ES-I3 (cell line): ENCODE measurements at regions not wholly inside any gene's neighbourhood (a gene's known extent, or its start where the extent isn't known, plus 50 kb on each side); places are given as distances from the start of the nearest gene placed in this dataset.

Experiments used
- H3K36me3 ChIP-seq: 2 replicates; pipeline ENCODE4 v1.6.1; 2013; ENCODE audit warnings: mild to moderate bottlenecking, low read length, control low read depth, moderate library complexity; ENCODE audit not compliant: insufficient read depth
- H3K4me1 ChIP-seq: 2 replicates; pipeline ENCODE4 v1.6.1; 2013; ENCODE audit warnings: mild to moderate bottlenecking, control low read depth, low read length; ENCODE audit not compliant: insufficient read depth
- H3K9ac ChIP-seq: 2 replicates; pipeline ENCODE4 v1.6.1; 2013; ENCODE audit warnings: low read depth, mild to moderate bottlenecking, low read length, moderate library complexity
- H3K9me3 ChIP-seq: 2 replicates; pipeline ENCODE4 v1.6.1; 2013; ENCODE audit warnings: mild to moderate bottlenecking, low read length, moderate library complexity; ENCODE audit not compliant: control insufficient read depth, insufficient read depth

DNA sequence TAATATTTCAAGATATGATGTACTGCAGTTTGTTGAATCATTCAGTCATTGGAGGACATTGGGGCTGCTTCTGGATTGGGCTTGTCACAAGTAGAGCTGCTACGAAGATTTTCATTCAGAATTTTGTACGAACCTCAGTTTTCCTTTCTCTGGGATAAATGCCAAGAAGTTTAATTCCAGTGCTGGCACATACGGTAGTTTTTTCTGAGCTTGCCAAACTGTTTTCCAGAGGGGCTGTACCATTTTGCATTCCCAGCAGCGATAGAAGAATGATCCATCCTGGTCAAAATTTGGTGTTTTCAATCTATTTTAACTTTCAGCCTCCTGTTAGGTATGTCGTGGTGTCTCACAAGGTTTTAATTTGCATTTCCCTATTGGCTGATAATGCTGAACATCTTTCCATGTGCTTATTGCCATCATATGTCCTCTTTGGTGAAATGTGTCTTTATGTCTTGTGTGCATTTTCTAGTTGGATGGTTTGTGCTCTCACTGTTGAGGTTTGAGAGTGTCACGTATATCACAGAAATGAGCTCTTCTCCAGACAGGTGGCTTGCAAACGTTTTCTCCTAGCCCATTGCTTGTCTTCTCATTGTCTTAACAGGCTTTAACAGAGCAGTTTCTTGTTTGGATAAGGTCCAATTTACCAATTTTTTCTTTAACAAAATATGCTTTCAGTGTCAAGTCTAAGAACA is 612.6 kb downstream of the GALR1 start:
- H3K9ac ChIP-seq: no peak overlapping the region
- H3K9me3 ChIP-seq: no peaks in the 10 kb centered on the region; the same call in 1 of the 2 replicates
- H3K36me3 ChIP-seq: no peaks in the 10 kb centered on the region
- no peaks in the 10 kb centered on the region for H3K4me1 ChIP-seq

DNA sequence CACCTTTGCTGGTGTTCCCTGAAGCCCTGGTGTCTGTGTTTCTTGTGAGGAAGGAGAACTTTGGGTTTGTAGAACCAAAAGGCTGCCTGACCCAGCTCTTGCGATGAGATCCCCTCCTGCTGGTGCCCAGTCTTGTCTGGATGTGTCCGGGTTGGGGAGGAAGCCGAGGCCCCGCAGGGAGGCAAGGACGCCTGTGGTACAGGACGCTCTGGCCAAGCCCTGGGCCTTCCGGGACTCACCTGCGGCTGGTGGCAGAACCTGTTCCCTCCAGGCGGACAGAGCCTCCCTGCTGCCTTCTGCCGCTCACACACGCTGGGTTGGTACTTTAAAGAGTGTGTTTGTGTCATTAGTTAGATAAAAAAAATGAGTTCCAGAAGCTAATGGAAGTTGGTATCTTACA is 616.2 kb downstream of the GALR1 start:
- Histone ChIP-seq H3K36me3 (no peaks in the 10 kb centered on the region), H3K9ac (no peak overlapping the region), H3K9me3 (no peaks in the 10 kb centered on the region; the same call in 1 of the 2 replicates), H3K4me1 (no peaks in the 10 kb centered on the region)

DNA sequence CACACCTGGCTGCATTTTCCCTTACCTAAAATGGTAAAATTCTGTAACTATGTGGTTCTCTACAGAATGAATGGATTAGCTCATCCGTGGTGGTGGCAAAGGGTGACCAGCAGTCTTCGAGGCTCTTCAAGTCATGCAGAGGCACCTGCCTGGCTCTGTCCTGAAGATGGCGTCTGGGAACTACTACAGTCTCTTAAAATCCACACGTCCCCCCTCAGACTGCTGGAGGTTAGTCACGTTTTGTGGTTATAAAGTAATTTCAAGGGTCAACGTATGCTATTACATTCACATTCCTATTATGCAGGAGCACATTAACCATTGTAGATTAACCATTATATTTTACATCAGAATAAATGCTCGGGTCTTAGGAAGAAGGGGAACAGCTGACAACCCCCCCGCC is 616.7 kb downstream of the GALR1 start:
- no peaks in the 10 kb centered on the region for H3K36me3 ChIP-seq
- no peak overlapping the region for H3K9ac ChIP-seq
- H3K9me3 ChIP-seq: no peaks in the 10 kb centered on the region; the same call in 1 of the 2 replicates
- no peaks in the 10 kb centered on the region for H3K4me1 ChIP-seq

DNA sequence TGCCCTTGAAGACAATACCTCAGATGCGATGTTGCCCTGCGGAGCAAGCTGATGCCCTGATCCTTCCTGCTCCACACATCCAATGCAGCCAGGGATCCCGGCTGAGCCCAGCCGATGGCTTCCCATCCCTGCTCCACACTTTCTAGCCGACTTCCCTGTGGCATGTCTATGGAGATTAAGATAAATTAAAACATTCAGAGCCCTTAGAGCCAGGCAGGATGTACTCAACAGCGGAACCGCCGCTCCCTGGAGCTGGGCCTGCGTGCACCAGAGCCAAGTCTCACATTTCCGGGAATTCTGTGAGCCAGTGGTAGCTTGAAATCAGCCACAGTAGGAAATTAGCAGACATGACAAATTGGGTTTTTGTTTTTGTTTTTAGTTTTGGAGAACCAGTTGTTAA is 620.6 kb downstream of the GALR1 start:
- no peaks in the 10 kb centered on the region for H3K4me1 ChIP-seq
- H3K36me3 ChIP-seq: no peaks in the 10 kb centered on the region
- H3K9me3 ChIP-seq: no peaks in the 10 kb centered on the region
- H3K9ac ChIP-seq: no peak overlapping the region

DNA sequence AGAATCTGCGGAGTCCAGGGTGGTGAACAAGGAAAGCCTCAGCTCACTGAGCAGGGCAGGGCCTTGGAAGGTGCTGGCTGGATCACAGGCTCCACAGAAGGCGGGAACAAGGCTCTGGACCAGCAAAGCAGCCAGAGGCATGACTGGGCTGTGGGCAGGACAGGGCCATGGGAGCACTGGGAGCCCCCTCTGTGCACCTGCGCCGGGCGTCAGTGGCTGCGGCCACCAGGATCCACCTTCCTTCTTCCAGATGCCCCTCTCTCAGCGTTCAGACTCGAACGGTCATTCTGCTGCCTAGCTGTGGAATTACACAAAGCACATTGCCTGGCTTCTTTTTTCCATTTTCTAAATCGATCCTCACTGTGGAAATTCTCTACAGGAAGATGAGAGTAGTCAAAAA is 621.2 kb downstream of the GALR1 start:
- Histone ChIP-seq H3K9me3 (no peaks in the 10 kb centered on the region), H3K4me1 (no peaks in the 10 kb centered on the region), H3K36me3 (no peaks in the 10 kb centered on the region), H3K9ac (no peak overlapping the region)

DNA sequence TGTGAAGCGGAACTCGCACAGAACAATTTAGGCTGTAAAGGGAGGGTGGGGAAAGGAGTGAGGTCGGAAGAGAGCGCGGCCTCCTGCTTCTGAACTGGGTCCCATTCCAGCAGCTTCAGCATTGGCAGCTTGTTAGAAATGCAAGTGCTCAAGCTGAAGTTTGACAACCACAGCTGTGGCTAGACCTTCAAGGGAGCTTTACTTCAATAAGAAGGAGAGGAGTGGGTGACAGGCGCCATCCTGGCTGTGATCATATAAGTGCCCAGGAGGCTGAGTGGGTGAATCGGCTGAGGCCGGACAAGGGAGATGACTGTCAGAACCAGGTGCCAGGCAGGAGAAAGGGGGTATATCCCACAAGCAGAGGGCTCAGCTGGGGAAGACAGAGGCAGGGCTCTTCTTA is 622.5 kb downstream of the GALR1 start:
- H3K9ac ChIP-seq: no peak overlapping the region
- H3K9me3 ChIP-seq: no peaks in the 10 kb centered on the region
- no peaks in the 10 kb centered on the region for H3K36me3 ChIP-seq
- H3K4me1 ChIP-seq: no peaks in the 10 kb centered on the region

DNA sequence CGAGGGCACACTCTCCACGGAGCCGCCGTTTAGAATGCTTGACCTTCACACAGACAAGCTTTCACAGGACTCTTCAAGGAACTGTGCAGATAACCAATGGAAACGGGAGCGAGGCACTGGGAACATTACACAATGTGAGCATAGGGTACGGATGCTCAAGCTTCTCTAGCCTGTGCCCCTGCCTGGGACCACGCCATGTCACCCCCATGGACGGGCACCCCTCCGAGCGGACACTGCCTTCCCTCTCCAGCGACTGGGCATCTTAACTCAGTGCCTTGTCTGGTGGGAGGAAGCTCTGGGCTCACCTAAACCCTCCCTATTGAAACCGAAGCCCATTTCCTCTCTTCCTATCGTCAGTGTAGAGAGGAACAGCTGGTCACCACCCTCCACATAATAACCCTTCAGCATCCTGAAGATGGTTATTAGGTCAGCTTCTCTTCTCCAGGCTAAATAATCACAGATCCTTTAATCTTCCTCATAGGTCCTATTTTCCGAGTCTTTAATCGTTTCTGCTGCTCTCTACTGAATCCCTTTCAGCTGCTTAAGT is 626.7 kb downstream of the GALR1 start:
- Histone ChIP-seq H3K9ac (no peak overlapping the region), H3K4me1 (no peaks in the 10 kb centered on the region), H3K9me3 (no peaks in the 10 kb centered on the region), H3K36me3 (no peaks in the 10 kb centered on the region)

DNA sequence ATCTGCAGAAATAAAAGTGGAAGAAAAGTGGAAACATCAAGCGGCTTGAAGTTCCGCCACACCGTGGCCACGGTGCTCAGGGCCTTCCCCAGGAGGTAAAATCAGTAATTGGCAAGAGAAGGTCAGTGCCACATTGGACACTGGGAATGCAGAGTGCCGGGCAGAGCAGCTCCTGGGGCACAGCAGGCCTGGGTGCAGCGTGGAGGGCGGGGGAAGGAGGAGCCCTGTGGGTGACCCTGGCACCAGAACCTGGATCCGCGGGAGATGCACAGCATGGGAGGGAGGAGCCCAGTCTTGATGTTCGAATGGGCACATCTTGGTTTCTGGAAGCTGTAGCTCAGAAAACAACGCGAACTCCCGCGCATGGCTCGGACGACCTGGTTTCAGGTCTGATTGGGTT is 630.2 kb downstream of the GALR1 start:
- Histone ChIP-seq H3K9me3 (no peaks in the 10 kb centered on the region), H3K36me3 (no peaks in the 10 kb centered on the region), H3K9ac (no peak overlapping the region), H3K4me1 (no peaks in the 10 kb centered on the region)

DNA sequence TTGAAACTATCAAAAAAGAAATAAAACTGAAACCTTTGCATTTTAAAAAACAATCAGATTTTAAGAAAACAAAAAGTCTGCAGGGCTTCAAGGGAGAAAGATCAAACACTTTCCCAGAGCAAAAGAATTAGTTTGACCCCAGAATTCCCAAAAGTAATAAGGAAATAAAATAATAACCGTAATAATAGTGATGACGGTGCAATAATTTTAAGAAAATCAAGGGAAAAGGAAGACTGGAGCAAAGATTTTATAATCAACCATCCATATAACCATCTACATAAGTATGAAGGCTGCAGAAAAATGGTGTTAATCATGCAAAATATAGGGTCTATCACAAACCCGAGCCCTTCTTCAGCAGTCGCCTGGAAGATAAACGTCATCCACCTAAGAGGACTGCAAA is 634.8 kb downstream of the GALR1 start:
- Histone ChIP-seq H3K9ac (no peak overlapping the region), H3K4me1 (no peaks in the 10 kb centered on the region), H3K9me3 (no peaks in the 10 kb centered on the region), H3K36me3 (no peaks in the 10 kb centered on the region)

DNA sequence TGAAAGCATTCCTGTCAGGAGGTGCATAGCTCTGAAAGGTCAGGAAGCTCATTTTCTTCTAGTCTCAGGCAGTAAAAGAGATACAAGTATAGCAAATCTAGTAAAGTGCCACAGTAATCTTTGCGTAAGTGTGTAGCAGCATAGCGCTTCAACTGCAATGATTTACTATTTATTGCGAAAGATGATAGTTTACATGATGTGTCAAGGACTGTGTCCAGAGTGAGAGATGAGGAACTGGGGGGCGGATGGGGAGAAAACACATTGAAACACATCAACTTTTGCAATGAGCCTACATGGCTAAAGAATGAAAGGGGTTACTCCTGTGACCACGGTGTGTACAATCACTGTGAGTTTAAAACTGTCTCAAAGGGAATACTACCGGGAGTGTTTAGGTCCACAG is 644.4 kb downstream of the GALR1 start:
- no peaks in the 10 kb centered on the region for H3K9me3 ChIP-seq
- H3K4me1 ChIP-seq: peaks cover 6% of the 10 kb centered on the region; the same call in 1 of the 2 replicates
- no peaks in the 10 kb centered on the region for H3K36me3 ChIP-seq
- no peak overlapping the region for H3K9ac ChIP-seq

DNA sequence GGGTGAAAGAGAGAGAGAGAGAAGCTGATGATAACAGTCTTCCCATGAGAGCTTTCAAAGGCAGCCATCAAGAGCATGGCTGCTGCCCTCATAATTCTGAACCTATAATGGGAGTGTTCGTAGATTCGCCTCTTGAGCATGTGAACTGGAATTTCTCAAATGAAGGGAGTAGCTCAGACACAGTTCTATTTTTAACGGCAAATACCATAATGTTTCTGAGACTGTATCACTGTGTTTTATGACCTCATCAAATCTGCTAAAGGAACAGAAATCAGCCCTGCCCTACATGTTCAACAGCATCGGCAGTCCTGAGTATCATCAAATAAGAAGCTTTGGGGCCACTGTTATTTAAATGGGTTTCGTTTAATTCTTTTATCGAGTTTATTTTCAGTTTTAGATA is 645.6 kb downstream of the GALR1 start:
- Histone ChIP-seq H3K36me3 (no peaks in the 10 kb centered on the region), H3K9me3 (no peaks in the 10 kb centered on the region), H3K9ac (no peak overlapping the region), H3K4me1 (peaks cover 6% of the 10 kb centered on the region; the same call in 1 of the 2 replicates)

DNA sequence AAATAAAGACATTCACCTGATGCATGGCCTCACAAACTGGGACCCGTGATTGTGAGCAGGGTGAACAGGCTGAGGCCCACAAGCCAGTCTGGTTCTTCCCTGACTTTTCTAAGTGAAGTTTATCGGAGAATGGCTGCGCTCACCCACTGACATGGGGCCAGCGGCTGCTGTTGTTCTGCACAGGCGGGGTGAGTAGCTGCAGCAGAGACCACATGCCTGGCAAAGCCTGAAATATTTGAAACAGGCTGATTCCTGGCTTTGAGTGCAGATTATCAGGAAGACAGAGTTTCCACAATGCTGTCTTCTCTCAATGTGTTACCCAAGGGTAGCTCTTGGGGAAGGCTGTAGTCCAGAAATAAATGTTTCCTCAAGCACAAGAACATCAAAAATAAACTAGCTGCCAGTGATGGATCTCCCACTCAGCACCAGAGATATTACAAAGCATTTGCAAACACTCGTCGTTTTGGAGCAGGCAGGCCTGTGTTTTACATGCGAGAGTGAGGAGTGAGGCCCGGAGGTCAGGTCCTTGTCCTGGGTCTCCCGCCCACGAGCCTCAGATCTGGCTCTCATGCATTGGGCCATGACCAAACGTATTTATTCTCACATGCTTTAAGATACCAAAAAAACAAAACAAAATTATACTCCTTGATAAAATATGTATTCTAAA is 647.1 kb downstream of the GALR1 start:
- H3K4me1 ChIP-seq: peaks cover 6% of the 10 kb centered on the region; the same call in 1 of the 2 replicates
- no peaks in the 10 kb centered on the region for H3K9me3 ChIP-seq

DNA sequence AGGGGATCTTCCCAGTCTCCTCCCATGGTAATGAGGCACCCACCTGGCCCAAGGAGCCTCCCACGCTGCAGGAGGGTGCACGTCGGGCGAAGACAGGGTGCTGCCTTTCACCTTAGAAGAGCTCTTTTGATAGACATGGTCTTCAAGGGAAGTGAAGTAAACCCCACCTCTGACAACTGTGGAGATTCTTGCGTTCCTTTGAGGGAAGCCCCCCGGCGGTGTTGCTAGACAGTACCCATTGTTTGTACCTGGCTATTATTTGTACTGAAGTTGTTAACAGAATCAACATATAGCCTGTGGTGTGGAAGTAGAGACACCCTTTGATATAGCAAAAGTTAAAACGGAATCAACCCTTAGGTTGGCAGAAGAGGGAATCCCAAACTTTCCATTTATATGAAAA is 648.0 kb downstream of the GALR1 start:
- Histone ChIP-seq H3K9ac (no peak overlapping the region), H3K9me3 (no peaks in the 10 kb centered on the region), H3K4me1 (peaks cover 3% of the 10 kb centered on the region; the same call in 1 of the 2 replicates), H3K36me3 (no peaks in the 10 kb centered on the region)

More for the DNA sequence above, 647.1 kb downstream of the GALR1 start:
- H3K36me3 ChIP-seq: no peaks in the 10 kb centered on the region
- no peak overlapping the region for H3K9ac ChIP-seq

DNA sequence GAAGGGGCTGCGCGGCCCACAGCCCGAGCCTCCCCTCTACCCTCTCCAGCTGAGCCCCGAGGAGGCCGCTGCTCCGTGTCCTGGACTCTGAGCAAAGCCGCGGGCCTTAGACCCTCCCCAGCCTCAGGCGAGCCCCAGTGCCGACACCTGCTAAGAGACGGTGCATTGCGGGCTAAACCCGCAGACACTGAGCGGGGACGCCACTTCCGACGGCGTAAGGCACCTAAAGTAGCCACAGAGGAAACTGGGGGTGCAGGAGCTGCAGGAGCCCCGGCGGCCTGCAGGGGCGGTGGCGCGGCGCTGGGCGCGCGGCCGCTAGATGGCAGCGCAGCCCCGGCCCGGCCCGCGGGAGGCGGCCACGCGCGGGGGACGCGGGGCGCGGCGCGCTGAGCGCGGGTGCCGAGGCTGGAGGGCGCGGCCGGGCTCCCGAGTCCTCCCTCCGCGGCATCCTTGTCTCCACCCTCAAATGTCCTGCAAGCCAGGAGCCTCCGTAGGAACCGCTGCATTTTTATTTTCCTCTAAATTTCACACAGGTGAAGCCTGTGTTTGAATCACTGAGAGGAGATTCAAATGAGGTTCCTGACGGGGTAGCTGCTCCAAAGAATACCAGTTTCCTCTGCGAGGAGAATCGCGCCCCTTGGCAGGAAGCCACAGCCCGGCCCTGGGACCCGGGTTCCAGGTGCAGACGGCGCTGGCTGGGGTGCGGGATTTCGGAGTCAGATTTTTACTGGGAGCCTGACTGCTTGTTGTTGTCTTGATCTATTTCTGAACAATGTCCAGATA is 650.5 kb downstream of the GALR1 start:
- H3K36me3 ChIP-seq: no peaks in the 10 kb centered on the region
- H3K9me3 ChIP-seq: no peaks in the 10 kb centered on the region
- no peaks in the 10 kb centered on the region for H3K4me1 ChIP-seq
- peak overlapping the region; percentile 49; the same call in 1 of the 2 replicates for H3K9ac ChIP-seq
